Caco-2 (cell line): ENCODE measurements at regions not wholly inside any gene's neighbourhood (a gene's known extent, or its start where the extent isn't known, plus 50 kb on each side); places are given as distances from the start of the nearest gene placed in this dataset.

Experiments used
- BruUV-seq: library from RNA; stranded (reverse); fragments of 400-500 nt; replicated peaks from 2 replicates; lab custom pipeline; 2021; lab: Mats Ljungman, UMichigan
- CTCF ChIA-PET: fragments of 300-600 bp; sonication (Branson Sonifier 250); formaldehyde crosslinking; loops from one replicate; lab custom pipeline; 2022; ENCODE audit warnings: antibody characterized with exemption; lab: Charles Lee
- POLR2A ChIA-PET: fragments of 300-600 bp; sonication (Branson Sonifier 250); formaldehyde crosslinking; loops from one replicate; lab custom pipeline; 2022; ENCODE audit warnings: antibody characterized with exemption; lab: Charles Lee
- DNase-seq, 2 experiments: peaks; one replicate each; pipeline versions ENCODE4 v3.0.0 to v3.0.0-alpha.2; 2020 to 2022
- H3K27me3 ChIP-seq: replicated peaks from 2 replicates; pipeline ENCODE4 v1.6.0; 2011; ENCODE audit warnings: low read length; ENCODE audit not compliant: control insufficient read depth, insufficient read depth
- H3K36me3 ChIP-seq: 2 replicates; pipeline ENCODE4 v1.5.1; 2011; ENCODE audit warnings: low read length; ENCODE audit not compliant: control insufficient read depth, insufficient read depth
- H3K4me1 ChIP-seq: fragments of 250-450 bp; sonication (Bioruptor Pico); 2 replicates; pipeline ENCODE4 v1.5.1; 2020; ENCODE audit warnings: mild to moderate bottlenecking
- H3K4me3 ChIP-seq: 2 replicates; pipeline ENCODE4 v1.5.1; 2011; ENCODE audit warnings: low read depth, mild to moderate bottlenecking, control low read depth, low read length
- H3K9me3 ChIP-seq: fragments of 250-450 bp; sonication (Bioruptor Pico); 2 replicates; pipeline ENCODE4 v1.5.1; 2020; ENCODE audit warnings: mild to moderate bottlenecking, moderate library complexity
- H3K27ac Mint-ChIP-seq: one replicate; pipeline ENCODE4 v1.8.0; 2022; ENCODE audit warnings: mixed read lengths; ENCODE audit not compliant: unreplicated experiment
- H3K27me3 Mint-ChIP-seq: one replicate; pipeline ENCODE4 v1.8.0; 2022; ENCODE audit warnings: mixed read lengths; ENCODE audit not compliant: insufficient read depth, unreplicated experiment
- H3K36me3 Mint-ChIP-seq: one replicate; pipeline ENCODE4 v1.8.0; 2022; ENCODE audit warnings: mild to moderate bottlenecking, mixed read lengths; ENCODE audit not compliant: insufficient read depth, unreplicated experiment
- H3K4me1 Mint-ChIP-seq: one replicate; pipeline ENCODE4 v1.8.0; 2022; ENCODE audit warnings: low read depth, mixed read lengths; ENCODE audit not compliant: unreplicated experiment
- H3K4me3 Mint-ChIP-seq: one replicate; pipeline ENCODE4 v1.8.0; 2022; ENCODE audit warnings: mild to moderate bottlenecking, moderate library complexity, mixed read lengths; ENCODE audit not compliant: unreplicated experiment
- H3K9me3 Mint-ChIP-seq: one replicate; pipeline ENCODE4 v1.8.0; 2022; ENCODE audit warnings: mixed read lengths; ENCODE audit not compliant: unreplicated experiment
- CTCF ChIP-seq, 2 experiments: fragments of 200-600 bp in 1 of 2; IDR thresholded peaks; 1 replicate in 1 of 2; 2 replicates in 1 of 2; pipeline versions ENCODE4 v1.5.1 to v1.8.0; 2011 to 2022; ENCODE audit warnings: antibody characterized with exemption in 1 of 2, control low read depth in 1 of 2, inconsistent platforms in 1 of 2, low read depth in 1 of 2, low read length in 1 of 2, mild to moderate bottlenecking in 1 of 2, moderate library complexity in 1 of 2; ENCODE audit not compliant: insufficient read depth in 1 of 2, severe bottlenecking in 1 of 2, unreplicated experiment in 1 of 2
- intact Hi-C: fragments of 100-400 bp; cut with micrococcal nuclease; formaldehyde crosslinking; loops from one replicate; pipeline ENCODE4 v1.10.0; 2022; ENCODE audit not compliant: unreplicated experiment

DNA sequence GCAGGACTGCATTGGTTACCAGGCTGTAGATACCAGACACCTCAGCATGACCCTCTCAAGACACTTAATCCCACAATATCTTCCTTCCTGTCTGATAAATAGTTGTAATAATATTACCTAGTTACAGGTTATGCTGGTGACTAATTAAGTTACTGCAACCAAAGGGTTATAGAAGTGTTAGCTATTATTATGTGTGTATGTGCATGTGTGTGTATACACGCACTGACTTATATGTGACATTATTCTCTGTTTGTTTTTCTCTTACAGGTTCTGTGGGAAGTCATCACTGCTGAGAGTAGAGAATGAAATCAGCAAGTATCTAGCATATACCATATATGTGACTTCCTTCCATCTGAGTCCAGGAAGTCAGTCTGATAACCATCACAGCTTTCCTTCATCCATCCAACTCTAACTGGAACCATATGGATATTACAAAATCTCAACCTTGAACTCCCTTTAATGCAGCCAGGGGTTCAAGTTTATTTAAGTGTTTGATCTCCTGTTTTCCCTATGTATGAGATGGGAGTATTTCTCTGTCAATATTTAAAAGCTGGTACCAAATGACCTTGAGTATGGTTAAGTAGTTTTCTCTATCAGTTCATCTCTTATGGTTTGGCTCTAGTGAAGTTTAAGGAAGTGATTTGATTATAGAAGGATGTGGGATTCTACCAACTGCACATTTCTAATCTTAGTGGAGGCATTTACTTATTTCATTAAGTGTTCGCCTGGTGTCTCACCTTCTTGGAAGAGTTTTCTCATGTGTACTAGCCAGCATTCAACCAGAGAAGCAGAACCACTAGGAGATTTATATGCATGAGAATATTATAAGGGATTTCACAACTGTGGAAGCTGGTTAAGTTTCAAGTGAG, 313.2 kb downstream of the HIVEP2 start:
- no peaks in the 10 kb centered on the region for H3K27me3 ChIP-seq
- H3K9me3 Mint-ChIP-seq = no peaks in the 10 kb centered on the region
- H3K4me3 ChIP-seq = no peak overlapping the region
- no TSS peak for BruUV-seq
- no peak overlapping the region for H3K4me3 Mint-ChIP-seq
- intact Hi-C loops = no loop called here
- no peaks in the 10 kb centered on the region for H3K9me3 ChIP-seq
- ChIA-PET CTCF (no interaction called here), POLR2A (no interaction called here)
- no peaks in the 10 kb centered on the region for H3K4me1 ChIP-seq
- H3K36me3 Mint-ChIP-seq = no peaks in the 10 kb centered on the region
- H3K4me1 Mint-ChIP-seq = no peaks in the 10 kb centered on the region
- H3K27ac Mint-ChIP-seq = no peak overlapping the region
- no peaks in the 10 kb centered on the region for H3K36me3 ChIP-seq
- H3K27me3 Mint-ChIP-seq = peaks cover 4% of the 10 kb centered on the region
- TF ChIP-seq CTCF (IDR thresholded peaks at IDR 0.05; ENCODE audit: insufficient read depth in 1 of 2, low read depth in 1 of 2, low read length in 1 of 2, severe bottlenecking in 1 of 2, unreplicated experiment in 1 of 2) = no peak
- DNase-seq = no peak

GRCh38 chr6:142633317-142633716, 311.7 kb downstream of the HIVEP2 start:
- TF ChIP-seq CTCF (IDR thresholded peaks at IDR 0.05; ENCODE audit: insufficient read depth in 1 of 2, low read depth in 1 of 2, low read length in 1 of 2, severe bottlenecking in 1 of 2, unreplicated experiment in 1 of 2) = no peak
- Mint-ChIP-seq H3K9me3 (no peaks in the 10 kb centered on the region), H3K4me1 (no peaks in the 10 kb centered on the region), H3K4me3 (no peak overlapping the region), H3K27ac (no peak overlapping the region), H3K36me3 (no peaks in the 10 kb centered on the region), H3K27me3 (no peaks in the 10 kb centered on the region)
- no peak for DNase-seq
- Histone ChIP-seq H3K4me3 (no peak overlapping the region), H3K4me1 (no peaks in the 10 kb centered on the region), H3K27me3 (no peaks in the 10 kb centered on the region), H3K36me3 (no peaks in the 10 kb centered on the region), H3K9me3 (no peaks in the 10 kb centered on the region)
- POLR2A ChIA-PET = no interaction called here
- BruUV-seq = no TSS peak
- intact Hi-C loops = no loop called here
- CTCF ChIA-PET = interaction anchor here (0.9 kb wide), 1 partner anchor 158 kb away, joined by 3 read pairs; no protein-coding TSS in a partner anchor

DNA sequence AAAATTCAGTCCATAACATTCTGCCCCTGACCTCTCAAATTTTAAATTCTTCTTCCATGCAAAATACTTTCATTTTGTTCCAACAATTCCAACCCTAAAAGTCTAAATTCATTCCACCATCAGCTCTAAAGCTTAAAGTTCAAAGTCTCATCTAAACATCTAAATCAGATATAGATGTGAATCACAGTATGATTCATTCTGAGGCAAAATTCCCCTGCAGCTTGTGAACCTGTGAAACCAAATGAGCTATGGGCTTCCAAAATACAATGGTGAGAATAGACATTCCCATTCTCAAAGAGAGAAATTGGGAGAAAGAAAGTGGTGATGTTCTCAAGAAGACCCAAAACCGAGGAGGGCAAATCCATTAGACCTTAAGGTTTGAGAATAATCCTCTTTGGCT, 309.8 kb downstream of the HIVEP2 start:
- H3K9me3 ChIP-seq = no peaks in the 10 kb centered on the region
- H3K4me3 ChIP-seq = no peak overlapping the region
- POLR2A ChIA-PET = no interaction called here

More for the DNA sequence above, 309.8 kb downstream of the HIVEP2 start:
- CTCF ChIA-PET = no interaction called here
- no peak for DNase-seq
- H3K27ac Mint-ChIP-seq = no peak overlapping the region
- H3K4me1 Mint-ChIP-seq = no peaks in the 10 kb centered on the region
- H3K9me3 Mint-ChIP-seq = no peaks in the 10 kb centered on the region
- no peaks in the 10 kb centered on the region for H3K27me3 Mint-ChIP-seq
- Histone ChIP-seq H3K27me3 (no peaks in the 10 kb centered on the region), H3K36me3 (no peaks in the 10 kb centered on the region), H3K4me1 (no peaks in the 10 kb centered on the region)
- BruUV-seq = no TSS peak
- no peaks in the 10 kb centered on the region for H3K36me3 Mint-ChIP-seq
- no peak overlapping the region for H3K4me3 Mint-ChIP-seq
- intact Hi-C loops = no loop called here
- TF ChIP-seq CTCF (IDR thresholded peaks at IDR 0.05; ENCODE audit: insufficient read depth in 1 of 2, low read depth in 1 of 2, low read length in 1 of 2, severe bottlenecking in 1 of 2, unreplicated experiment in 1 of 2) = no peak
